Neural cell (in vitro differentiated cells): ENCODE measurements at regions not wholly inside any gene's neighbourhood (a gene's known extent, or its start where the extent isn't known, plus 50 kb on each side); places are given as distances from the start of the nearest gene placed in this dataset.

Experiments used
- CTCF ChIP-seq: fragments of 450-650 bp; IDR thresholded peaks from 2 replicates; pipeline ENCODE4 v1.5.1; 2014; ENCODE audit warnings: antibody characterized with exemption, mild to moderate bottlenecking, moderate library complexity; ENCODE audit not compliant: poor library complexity, severe bottlenecking
- EZH2 ChIP-seq: fragments of 200-600, 300-800 bp; shearing (Covaris generic), sonication (generic); IDR thresholded peaks from 2 replicates; pipeline ENCODE4 v1.6.1; 2014; ENCODE audit warnings: antibody characterized with exemption, low read length, borderline replicate concordance, mild to moderate bottlenecking; ENCODE audit not compliant: insufficient read depth, poor library complexity, severe bottlenecking
- MXI1 ChIP-seq: fragments of 450-650 bp; conservative IDR thresholded peaks from 2 replicates; pipeline ENCODE4 v1.6.1; 2014; ENCODE audit warnings: antibody characterized with exemption, mild to moderate bottlenecking; ENCODE audit not compliant: poor library complexity, severe bottlenecking
- POLR2AphosphoS5 ChIP-seq: IDR thresholded peaks from 2 replicates; pipeline ENCODE4 v1.6.1; 2012
- RAD21 ChIP-seq: fragments of 450-650 bp; conservative IDR thresholded peaks from 2 replicates; pipeline ENCODE4 v1.6.1; 2014; ENCODE audit warnings: antibody characterized with exemption, mild to moderate bottlenecking, moderate library complexity
- REST ChIP-seq: IDR thresholded peaks from 2 replicates; pipeline ENCODE4 v1.6.1; 2012; ENCODE audit warnings: borderline replicate concordance
- SMC3 ChIP-seq: fragments of 450-650 bp; conservative IDR thresholded peaks from 2 replicates; pipeline ENCODE4 v1.6.1; 2014; ENCODE audit warnings: antibody characterized with exemption, mild to moderate bottlenecking, moderate library complexity; ENCODE audit not compliant: poor library complexity
- TAF1 ChIP-seq: IDR thresholded peaks from 2 replicates; pipeline ENCODE4 v1.6.1; 2012; ENCODE audit warnings: low read depth

- TF ChIP-seq CTCF: no peak
- TF ChIP-seq POLR2AphosphoS5: no peak
- no peak for TF ChIP-seq EZH2
- TF ChIP-seq RAD21: no peak
- TF ChIP-seq SMC3: no peak
- TF ChIP-seq TAF1: no peak
- no peak for TF ChIP-seq REST
- no peak for TF ChIP-seq MXI1
These were observed 81.5 kb upstream of the ZBTB40 start for GRCh38 chr1:22370190-22370498.
